22Rv1 (cell line): ENCODE measurements at regions not wholly inside any gene's neighbourhood (a gene's known extent, or its start where the extent isn't known, plus 50 kb on each side); places are given as distances from the start of the nearest gene placed in this dataset.

ENCODE experiments used
- CTCF ChIP-seq: fragments of 450-650 bp; IDR thresholded peaks from 2 replicates; pipeline ENCODE4 v1.5.1; 2017; ENCODE audit warnings: mild to moderate bottlenecking
- ZFX ChIP-seq: fragments of 450-650 bp; IDR thresholded peaks from 2 replicates; pipeline ENCODE4 v1.6.1; 2017; ENCODE audit warnings: antibody characterized with exemption, borderline replicate concordance

- TF ChIP-seq CTCF (no peak), ZFX (no peak)
These were observed 166.5 kb upstream of the ANKFN1 start for GRCh38 chr17:55986817-55987216.
